GM18867 (cell line): ENCODE measurements at regions not wholly inside any gene's neighbourhood (a gene's known extent, or its start where the extent isn't known, plus 50 kb on each side); places are given as distances from the start of the nearest gene placed in this dataset.

Experiments
- ATAC-seq: cut with Tn5 transposase; IDR thresholded peaks from one replicate; pipeline ENCODE4 v1.9.1; 2021; ENCODE audit warnings: mild to moderate bottlenecking, moderate library complexity; ENCODE audit not compliant: unreplicated experiment

DNA sequence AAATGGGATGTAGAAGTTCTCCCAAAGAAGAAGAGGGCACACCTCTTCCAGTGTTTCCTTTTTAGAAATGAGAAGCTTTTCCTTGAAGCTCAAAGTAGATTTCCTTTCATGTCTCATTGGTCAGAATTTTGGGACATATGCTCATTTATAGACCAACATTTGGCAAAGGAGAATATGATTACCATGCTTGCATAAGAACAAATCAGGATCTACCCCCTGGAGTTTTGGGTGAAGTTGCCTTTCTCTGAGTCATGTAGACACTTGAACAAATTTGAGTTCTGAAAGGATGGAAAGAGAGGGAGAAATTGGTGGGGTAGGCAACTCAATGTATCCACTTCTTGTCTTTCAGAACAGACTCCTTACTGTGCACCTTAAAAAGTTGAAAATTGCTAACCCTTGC is 409.0 kb downstream of the SLC4A3 start:
- ATAC-seq = no peak

DNA sequence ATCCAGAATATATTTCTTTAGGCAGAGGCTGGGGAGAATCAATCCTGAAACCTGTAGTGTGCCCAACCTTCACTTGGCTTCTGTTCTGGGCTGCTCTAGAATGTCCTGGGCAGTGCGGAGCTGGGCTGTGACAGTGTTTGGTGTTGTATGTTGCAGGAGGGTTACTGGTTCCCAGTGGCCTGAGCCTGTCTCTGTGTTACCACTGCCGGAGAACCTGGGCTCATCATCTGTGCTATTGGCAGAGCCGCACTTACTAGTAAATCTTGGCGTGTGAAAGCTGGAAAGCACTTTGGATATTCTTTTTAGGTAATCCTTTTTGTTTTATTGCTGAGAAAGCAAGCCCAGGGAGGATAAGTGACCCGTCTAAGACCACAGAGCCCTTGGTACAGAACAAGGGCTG is 412.9 kb downstream of the SLC4A3 start:
- ATAC-seq = no peak

DNA sequence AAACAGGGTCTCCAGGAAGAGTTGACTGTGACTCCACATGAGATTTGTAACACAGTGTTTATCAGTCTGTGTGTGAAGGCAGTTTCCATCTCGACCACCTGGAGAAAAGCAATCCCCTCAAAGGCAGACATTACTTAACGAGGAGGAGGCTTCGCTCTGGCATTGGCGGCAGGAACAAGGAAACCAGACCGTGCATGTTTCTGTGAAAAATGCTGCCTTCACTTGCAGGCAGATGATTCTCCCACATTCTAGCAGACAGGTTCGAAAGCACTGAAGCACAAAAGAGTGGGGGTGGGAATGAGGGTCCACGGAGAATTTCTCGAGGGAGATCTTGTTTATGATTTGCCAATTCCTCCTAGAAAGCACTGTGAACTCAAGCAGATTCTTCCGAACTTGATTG is 414.0 kb downstream of the SLC4A3 start:
- ATAC-seq = no peak

DNA sequence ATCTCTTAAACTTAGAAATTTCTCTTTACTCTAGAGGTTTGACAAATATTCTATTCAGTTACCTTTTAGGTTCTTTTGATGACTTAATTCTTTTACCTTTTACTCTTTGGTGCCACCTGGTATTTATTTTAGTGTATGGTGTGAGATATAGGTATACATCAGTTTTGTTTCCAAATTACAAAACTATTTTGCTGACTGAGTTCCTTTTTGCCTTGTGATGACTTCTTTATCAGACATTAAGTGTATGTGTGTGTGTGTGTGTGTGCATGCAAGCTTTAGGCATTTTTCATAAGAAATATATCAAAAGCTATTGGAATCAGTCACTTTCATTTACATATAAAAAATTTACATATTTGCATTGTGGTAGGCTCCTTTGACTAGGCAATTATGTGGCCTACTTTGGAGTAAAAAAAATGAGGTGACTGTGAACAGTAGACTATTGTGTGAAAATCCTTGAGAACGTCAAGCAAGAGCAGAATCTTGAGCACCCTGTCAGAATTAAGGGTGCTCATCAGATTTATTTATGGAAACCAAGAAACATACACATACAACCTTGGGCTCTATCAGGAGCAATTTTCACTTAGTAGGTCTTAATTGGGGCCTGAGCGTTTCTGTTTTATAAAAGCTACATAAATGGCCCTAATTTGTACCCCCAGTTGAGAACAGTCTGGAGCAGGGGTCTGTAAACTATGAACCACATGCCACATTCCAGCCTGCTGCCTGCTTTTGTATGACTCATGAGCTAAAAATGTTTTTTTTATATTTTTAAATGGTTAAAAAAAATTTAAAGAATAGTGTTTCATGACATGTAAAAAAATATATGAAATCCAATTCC is 415.9 kb downstream of the SLC4A3 start:
- ATAC-seq = no peak

DNA sequence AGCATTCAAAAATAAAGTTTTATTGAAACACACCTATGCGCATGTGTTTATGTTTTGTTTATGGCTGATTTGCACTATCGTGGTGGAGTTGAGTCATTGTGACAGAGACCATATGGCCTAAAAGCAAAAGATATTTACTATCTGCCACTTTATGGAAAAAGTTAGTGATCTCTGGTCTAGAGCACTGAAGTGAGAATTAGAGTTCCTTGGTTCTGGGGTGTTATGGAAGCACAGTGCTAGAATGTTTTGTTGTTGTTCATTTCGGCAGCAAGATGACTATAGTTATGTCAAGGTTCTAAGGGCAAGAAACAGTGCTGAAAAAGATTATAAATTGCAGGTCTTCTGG is 416.5 kb downstream of the SLC4A3 start:
- no peak for ATAC-seq

DNA sequence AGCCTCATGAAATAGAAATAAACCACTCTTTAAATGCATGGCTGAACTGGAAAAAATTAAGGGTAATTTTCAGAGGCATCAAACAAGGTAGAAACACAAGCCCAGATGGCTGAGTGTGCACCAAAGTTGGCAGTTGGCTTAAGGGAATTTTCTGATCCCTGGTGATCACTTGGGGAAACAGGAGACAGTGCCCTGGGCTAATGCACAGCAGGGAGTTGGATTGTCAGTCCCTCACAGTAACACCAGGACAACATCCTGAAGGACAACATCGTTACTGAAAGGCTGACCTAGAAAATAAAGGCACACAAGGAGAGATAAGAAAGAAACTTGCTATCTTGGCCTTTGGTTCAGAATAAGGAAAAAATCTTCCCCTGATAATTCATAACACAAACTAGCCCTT is 417.0 kb downstream of the SLC4A3 start:
- ATAC-seq = no peak

DNA sequence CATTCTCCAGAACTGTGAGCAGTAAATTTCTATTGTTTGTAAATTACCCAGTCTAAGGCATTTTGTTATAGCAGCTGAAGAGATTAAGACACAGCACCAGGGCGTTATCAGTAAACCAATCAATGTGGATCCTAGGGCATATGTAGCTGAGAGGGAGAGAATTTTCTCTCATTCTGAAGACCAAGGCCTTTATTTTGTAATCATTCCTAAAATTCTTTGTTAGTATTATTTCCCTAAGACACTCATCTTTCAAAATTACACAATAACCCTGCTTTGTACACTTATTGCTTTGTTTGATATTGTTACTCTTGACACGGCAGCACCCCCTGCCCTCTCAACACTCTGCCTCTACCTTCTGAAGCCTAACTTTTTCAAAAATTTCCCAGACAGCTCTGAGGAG is 419.1 kb downstream of the SLC4A3 start:
- no peak for ATAC-seq

DNA sequence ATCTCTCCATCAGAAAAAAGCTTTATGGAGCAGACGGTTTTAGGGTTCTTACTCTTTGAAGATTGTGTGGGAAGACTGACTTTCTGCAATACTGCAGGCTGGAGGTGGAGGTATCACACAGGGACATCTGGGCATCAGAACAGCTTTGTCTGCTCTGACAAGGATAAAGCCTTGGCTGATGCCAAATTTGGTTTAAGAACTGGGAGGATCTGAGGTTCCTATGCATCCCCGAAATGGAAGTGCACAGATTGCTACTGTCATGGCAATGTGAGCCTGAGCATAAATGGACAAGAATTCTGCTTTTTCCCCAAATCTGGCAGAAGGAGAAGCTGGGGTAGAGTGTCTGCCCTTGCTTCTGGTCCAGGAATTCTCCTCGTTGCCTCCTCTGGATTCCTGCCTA is 424.3 kb downstream of the SLC4A3 start:
- no peak for ATAC-seq

DNA sequence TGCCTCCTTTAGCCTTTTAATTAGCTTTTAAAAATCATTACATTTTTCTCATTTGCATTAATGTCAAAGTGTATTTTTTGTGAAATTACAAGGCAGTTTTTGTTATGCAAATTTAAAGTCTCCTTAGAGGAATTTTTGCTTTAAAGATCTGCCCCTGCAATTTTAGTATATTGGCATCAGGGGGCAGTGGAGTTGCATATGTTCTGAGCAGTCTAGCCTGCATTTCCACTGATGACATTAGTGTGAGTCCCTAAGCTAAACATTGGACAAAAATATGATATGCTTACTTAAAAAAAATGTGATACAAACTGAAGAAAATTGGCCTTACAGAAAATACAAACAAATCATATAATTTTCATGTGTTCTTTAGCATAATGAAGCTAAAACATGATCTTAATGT is 426.5 kb downstream of the SLC4A3 start:
- ATAC-seq = no peak

DNA sequence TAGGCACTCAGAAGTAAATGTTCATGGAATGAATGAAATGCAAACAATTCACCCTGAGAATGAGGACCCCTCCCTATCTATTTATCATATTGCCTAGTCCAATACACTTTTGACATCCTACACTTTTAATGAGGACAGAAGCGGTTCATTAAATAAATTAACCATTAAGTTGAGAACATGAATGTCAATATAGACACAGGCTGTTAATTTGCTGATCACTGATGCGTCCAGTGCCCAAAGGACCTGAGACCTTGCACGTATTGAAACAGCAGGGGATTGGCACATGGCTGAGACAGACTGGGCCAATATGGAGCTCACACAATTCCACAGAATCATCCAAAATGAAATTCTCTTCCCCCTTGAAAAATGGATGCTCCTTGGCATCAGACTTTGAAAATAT is 430.0 kb downstream of the SLC4A3 start:
- no peak for ATAC-seq

DNA sequence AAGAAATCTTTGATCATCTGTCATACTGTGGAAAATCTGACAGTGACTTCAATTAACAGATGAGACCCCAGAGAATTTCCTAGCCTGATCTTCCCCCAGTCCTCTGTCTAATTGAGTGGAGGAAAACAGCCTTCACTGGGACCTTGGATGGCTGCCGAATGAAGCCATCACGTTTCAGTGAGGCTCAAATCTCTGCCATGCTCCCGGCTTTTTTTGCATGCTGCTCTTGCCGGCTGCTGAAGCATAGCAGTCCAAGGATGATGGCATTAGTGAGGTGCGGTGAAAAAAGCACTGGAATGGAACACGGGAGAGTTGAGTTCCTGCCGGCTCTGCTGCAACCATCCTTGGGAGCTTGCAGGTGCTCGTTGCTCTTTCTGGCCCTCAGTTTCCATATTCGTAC is 430.5 kb downstream of the SLC4A3 start:
- ATAC-seq = no peak

DNA sequence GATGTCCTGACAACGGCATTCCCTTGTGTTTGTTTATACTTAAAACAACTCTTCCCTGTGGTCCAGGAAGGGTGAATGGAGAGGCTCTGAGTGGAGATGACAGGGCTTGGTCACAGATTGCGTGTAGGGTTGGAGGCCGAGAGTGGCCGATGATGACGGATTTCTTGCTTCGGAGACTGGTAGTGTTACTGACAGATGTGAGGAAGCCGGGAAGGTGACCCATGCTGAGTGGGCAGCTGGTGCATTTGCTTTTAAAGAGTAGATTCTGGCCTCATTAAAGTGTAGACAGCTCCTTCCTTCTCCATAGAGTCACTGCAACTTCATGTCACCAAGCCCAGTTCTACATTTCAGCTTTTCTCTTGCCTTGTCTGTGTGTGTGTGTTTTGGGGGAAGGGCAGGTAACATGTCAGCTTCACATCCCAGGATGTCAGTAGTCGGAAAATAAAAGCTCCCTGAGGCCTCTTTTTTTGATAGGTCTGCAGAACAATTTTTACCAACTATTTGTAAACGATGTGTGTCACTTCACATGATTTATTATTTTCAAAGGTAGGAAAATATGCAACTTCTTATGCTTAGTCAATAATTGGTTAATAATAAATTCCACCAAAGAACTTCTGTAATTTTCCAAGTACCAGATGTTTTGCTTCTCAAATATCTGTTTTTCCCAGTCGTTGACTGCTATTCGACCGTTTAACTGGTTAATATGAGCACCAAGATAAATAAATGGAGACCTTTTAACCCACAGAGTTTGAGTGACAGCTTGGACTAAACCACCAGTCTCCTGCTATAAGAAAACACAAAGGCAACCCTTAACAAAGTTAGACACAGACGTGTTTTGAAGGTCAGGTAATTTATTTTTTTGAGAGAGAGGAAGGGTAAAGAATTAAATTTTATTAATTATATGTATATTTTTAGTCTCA is 436.9 kb downstream of the SLC4A3 start:
- no peak for ATAC-seq

DNA sequence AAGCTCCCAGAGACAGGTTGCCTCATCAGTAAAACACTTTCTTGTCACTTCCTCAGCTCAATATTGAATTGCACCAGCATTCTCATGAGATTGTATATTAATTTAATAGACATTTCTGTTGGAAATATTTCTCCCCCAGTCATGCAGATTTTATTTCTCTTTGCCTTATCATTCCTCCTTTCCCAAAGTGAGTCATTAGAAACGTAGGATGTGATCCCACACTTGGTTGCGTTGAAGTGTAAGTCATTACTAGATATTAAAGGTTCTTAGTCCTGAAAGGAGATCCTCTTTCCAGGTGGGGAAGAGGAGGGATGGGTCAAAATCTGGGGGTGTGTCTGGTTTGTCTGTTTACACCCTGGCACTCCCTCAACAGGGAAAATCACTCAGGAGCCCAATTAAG is 438.2 kb downstream of the SLC4A3 start:
- ATAC-seq = no peak

DNA sequence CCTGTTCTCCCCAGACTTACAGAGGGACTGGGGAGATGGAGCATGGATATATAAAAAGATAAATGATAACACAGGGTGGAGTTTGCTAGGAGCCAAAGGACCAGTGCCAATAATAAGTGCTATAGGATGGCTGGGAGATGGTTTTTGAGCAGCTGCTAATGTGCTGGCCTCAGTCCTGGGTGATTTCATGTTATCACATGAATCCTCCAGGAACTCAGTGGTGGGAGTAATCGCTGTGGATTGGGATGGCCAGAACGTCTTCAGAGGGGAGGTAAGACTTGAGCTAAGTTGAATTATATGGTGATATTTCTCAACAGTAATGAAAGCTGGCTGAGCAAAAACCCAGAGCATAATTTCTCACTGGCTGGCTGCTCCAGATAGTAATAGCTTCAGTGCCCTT is 441.4 kb downstream of the SLC4A3 start:
- no peak for ATAC-seq

DNA sequence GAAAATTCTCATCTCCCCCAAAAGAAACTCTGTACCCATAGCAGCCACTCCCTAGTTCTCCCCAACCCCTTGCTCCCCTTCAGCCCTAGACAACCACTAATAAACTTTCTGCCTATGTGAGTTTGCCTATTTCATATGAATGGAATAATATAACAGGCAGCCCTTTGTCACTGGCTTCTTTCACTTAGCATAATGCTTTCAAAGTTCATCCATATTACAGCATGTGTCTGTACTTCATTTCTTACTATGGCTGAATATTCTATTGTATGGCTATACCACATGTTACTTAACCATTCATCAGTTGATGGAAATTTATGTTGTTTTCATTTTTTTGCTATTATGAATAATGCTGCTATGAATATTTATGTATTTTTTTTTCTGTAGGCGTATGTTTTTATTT is 442.9 kb downstream of the SLC4A3 start:
- ATAC-seq = no peak

DNA sequence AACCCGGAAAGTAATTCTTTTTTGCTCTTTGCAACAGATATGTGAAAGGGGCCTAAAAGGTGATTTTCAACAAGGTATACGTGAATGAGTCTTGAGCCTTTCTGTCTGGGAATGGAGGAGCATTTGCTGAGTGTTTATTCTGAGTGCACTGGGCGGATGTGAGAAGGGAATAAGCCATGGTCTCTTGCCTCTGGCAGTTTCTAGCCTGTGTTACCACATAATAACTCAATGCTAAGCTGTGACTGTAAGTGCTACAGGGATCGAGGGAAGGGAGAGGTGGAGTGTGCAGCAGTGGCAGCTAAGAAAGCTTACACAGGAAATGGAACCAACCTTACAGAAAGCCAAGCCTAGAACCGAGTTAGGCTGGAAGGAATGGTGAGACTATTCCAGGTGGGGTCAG is 444.3 kb downstream of the SLC4A3 start:
- ATAC-seq = no peak

DNA sequence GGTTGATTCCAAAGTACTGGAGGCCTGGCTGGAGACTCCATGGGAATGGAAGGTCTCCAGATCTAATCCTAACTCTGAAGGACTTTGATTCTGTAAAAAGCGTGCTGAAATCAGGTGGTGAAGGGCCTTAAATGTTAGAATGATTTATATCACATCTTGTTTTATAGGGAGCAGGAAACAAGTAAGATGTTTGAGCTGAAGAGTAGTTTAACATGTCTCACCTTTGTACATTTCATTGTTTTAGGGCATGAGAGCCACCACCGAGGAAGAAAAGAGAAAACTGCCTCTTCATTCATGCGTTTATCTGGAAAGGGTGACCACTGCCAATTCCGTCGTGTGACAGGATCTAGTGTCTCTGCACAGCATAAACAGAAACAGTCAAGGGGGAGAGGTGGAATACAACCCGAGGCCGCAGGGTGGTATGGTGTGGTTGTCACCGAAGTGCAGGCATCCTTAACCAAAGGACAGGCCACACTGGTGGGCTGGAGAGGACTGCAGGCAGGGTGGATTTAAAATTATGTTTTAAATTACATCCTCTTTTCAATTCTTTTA is 445.3 kb downstream of the SLC4A3 start:
- no peak for ATAC-seq

DNA sequence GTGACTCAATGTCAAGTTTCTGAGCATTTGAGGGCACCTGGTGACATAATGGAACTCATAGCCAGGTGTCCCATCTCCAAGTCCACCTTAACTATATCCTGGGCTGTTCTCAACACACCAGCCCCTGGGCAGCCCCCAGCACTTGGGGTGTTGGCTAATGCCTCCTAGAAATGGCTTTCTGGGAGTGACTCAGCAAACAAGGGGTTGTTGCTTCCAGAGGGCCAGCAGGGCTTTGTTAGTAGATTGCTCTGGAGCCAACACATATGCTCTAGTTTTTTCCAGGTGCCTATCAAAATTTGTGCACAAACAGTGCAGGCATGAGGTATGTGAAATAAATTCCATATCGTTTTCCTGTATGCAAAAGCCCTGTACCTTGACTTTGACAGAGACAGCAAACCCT is 448.4 kb downstream of the SLC4A3 start:
- no peak for ATAC-seq

DNA sequence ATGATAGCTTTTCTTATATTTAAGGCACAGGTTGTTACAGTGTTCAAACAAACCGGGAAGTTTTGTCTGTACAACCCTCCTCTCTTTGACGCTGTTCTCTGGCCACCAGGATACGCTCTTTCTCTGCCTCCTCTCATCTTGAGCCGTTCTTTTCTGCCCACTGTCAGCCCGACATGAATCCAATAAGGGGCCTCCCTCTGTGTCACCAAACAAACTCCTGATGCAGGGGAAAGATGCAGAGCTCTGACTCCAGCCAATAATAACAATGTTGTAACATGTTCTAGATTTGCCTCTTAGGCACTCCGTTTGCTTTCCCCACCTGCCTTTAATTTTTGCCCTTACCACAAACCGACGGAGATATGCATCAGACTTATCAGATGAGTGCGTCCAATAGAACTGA is 449.3 kb downstream of the SLC4A3 start:
- no peak for ATAC-seq

DNA sequence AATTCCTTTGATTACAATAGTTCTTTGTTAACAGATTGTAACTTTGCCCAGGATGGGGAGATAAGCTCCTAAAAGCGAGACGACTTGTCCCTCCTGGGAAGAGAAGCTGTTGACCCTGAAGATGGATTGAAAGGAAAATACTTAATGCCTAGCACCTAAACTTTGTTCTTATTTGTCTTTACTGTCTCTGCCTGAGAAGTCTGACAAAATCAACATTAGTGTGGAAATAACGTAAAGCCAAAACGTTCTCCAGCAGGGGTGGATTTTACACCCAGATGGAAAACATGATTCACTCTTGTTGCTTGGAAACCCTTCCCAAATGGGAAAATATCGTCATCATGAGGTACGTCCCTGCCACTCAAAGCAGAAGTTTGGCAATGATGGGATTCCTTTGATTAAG is 450.1 kb downstream of the SLC4A3 start:
- ATAC-seq = no peak

DNA sequence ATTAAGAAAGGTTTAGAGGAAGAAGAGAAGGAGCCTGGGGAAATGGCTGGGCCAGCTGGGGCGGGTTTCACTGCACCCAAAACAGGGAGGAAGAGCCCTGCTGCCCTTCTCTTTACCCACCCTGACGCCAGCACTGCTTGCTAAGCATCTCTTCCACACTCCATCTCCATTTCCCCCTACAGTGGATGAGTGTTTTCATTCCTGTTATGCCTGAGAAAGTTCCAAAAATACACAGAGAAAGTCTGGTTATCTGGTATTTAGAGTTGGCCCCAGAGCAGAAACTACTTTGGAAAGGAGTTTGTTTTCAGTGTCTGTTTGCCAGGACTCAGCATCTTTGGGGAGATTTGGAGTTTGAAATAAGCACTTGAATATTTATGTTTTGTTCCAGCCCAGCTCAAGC is 451.0 kb downstream of the SLC4A3 start:
- ATAC-seq = no peak

DNA sequence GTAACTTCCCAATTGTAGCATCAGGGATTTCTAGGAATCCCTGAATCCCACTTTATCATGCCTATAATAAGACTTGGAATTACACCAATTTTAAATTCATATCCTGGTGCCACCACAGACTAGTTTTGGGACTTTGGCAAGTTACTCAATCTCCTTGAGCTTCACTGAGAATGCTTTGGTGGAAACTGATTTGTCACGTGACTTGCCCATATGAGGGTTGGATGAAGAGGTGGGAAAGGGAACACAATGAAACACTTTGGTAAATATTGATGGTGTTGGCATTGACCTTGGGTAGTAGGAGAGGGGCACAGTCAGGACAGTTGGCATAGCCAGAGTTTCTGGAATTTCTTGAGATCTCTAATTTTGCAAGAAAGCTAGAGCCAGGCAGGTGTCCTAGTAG is 452.2 kb downstream of the SLC4A3 start:
- ATAC-seq = no peak
